ENCODE measurements at regions not wholly inside any gene's neighbourhood (a gene's known extent, or its start where the extent isn't known, plus 50 kb on each side); places are given as distances from the start of the nearest gene placed in this dataset.

- Mint-ChIP-seq H3K4me3 (no peak overlapping the region), H3K9me3 (no peaks in the 10 kb centered on the region), H3K27ac (peak overlapping the region; percentile 56 to 82 (median 77)), H3K4me1 (peaks cover 53% of the 10 kb centered on the region), H3K36me3 (ENCODE audit: low read depth) (no peaks in the 10 kb centered on the region), H3K27me3 (ENCODE audit: low read depth) (no peaks in the 10 kb centered on the region)
- TF ChIP-seq CTCF (IDR thresholded peaks at IDR 0.05; ENCODE audit: unreplicated experiment in 3 of 3): no peak
These were observed 121.9 kb upstream of the ARHGEF3 start for GRCh38 chr3:56923526-56924224.

GRCh38 chr3:56921573-56922453 lies 120.1 kb upstream of the ARHGEF3 start:
- H3K4me1 Mint-ChIP-seq: peaks cover 57% of the 10 kb centered on the region
- no peak for TF ChIP-seq CTCF (IDR thresholded peaks at IDR 0.05; ENCODE audit: unreplicated experiment in 3 of 3)
- H3K27me3 Mint-ChIP-seq (ENCODE audit: low read depth): peaks cover 5% of the 10 kb centered on the region
- H3K36me3 Mint-ChIP-seq (ENCODE audit: low read depth): no peaks in the 10 kb centered on the region
- no peak overlapping the region for H3K4me3 Mint-ChIP-seq
- peak overlapping the region; percentile 73 to 88 (median 84) for H3K27ac Mint-ChIP-seq
- no peaks in the 10 kb centered on the region for H3K9me3 Mint-ChIP-seq

- Mint-ChIP-seq H3K4me1 (peaks cover 58% of the 10 kb centered on the region), H3K36me3 (ENCODE audit: low read depth) (no peaks in the 10 kb centered on the region), H3K27me3 (ENCODE audit: low read depth) (peaks cover 8% of the 10 kb centered on the region), H3K4me3 (no peak overlapping the region), H3K27ac (no peak overlapping the region), H3K9me3 (no peaks in the 10 kb centered on the region)
- no peak for TF ChIP-seq CTCF (IDR thresholded peaks at IDR 0.05; ENCODE audit: unreplicated experiment in 3 of 3)
These were observed 118.0 kb upstream of the ARHGEF3 start for GRCh38 chr3:56919797-56920195.

GRCh38 chr3:56919137-56919796 lies 117.5 kb upstream of the ARHGEF3 start:
- H3K4me3 Mint-ChIP-seq: no peak overlapping the region
- H3K36me3 Mint-ChIP-seq (ENCODE audit: low read depth): no peaks in the 10 kb centered on the region
- peaks cover 8% of the 10 kb centered on the region for H3K27me3 Mint-ChIP-seq (ENCODE audit: low read depth)
- H3K9me3 Mint-ChIP-seq: no peaks in the 10 kb centered on the region
- no peak for TF ChIP-seq CTCF (IDR thresholded peaks at IDR 0.05; ENCODE audit: unreplicated experiment in 3 of 3)
- peaks cover 61% of the 10 kb centered on the region for H3K4me1 Mint-ChIP-seq
- H3K27ac Mint-ChIP-seq: no peak overlapping the region

- Mint-ChIP-seq H3K4me3 (no peak overlapping the region), H3K4me1 (peaks cover 50% of the 10 kb centered on the region), H3K27me3 (ENCODE audit: low read depth) (peaks cover 8% of the 10 kb centered on the region), H3K36me3 (ENCODE audit: low read depth) (no peaks in the 10 kb centered on the region), H3K9me3 (peaks cover 2% of the 10 kb centered on the region), H3K27ac (peak overlapping the region; percentile 37 to 76 (median 75))
- no peak for TF ChIP-seq CTCF (IDR thresholded peaks at IDR 0.05; ENCODE audit: unreplicated experiment in 3 of 3)
These were observed 116.4 kb upstream of the ARHGEF3 start for GRCh38 chr3:56918111-56918568.
